RWPE2 (cell line): ENCODE measurements at regions not wholly inside any gene's neighbourhood (a gene's known extent, or its start where the extent isn't known, plus 50 kb on each side); places are given as distances from the start of the nearest gene placed in this dataset.

Experiments used
- ATAC-seq: fragments of 200-7000 bp; cut with Tn5 transposase; 3 replicates; pipeline ENCODE4 v1.9.1; 2021; ENCODE audit warnings: low read depth
- DNase-seq: peaks from one replicate; pipeline ENCODE4 v3.0.0-alpha.2; 2020; ENCODE audit warnings: low spot score
- H3K27ac ChIP-seq: fragments of 450-650 bp; 2 replicates; pipeline ENCODE4 v1.5.1; 2017; ENCODE audit warnings: mild to moderate bottlenecking; ENCODE audit not compliant: poor library complexity, severe bottlenecking
- H3K27me3 ChIP-seq: fragments of 250-450 bp; sonication (Bioruptor Pico); 2 replicates; pipeline ENCODE4 v1.5.1; 2021; ENCODE audit warnings: mild to moderate bottlenecking, moderate library complexity; ENCODE audit not compliant: insufficient read depth, poor library complexity, severe bottlenecking
- H3K36me3 ChIP-seq: fragments of 250-450 bp; sonication (Bioruptor Pico); 2 replicates; pipeline ENCODE4 v1.5.1; 2020; ENCODE audit warnings: low read depth, mild to moderate bottlenecking, moderate library complexity
- H3K4me1 ChIP-seq: fragments of 250-450 bp; sonication (Bioruptor Pico); 2 replicates; pipeline ENCODE4 v1.5.1; 2021; ENCODE audit warnings: mild to moderate bottlenecking, moderate library complexity; ENCODE audit not compliant: insufficient read depth, poor library complexity, severe bottlenecking
- H3K4me3 ChIP-seq: fragments of 250-450 bp; sonication (Bioruptor Pico); 2 replicates; pipeline ENCODE4 v1.5.1; 2021; ENCODE audit warnings: mild to moderate bottlenecking, moderate library complexity; ENCODE audit not compliant: severe bottlenecking
- H3K9me3 ChIP-seq: fragments of 250-450 bp; sonication (Bioruptor Pico); 2 replicates; pipeline ENCODE4 v1.5.1; 2021; ENCODE audit warnings: mild to moderate bottlenecking, moderate library complexity; ENCODE audit not compliant: severe bottlenecking
- TF ChIP-seq, protein P1 (sequence below): fragments of 450-650 bp; IDR thresholded peaks from one replicate; pipeline ENCODE4 v1.5.1; 2017; ENCODE audit warnings: mild to moderate bottlenecking, moderate library complexity; ENCODE audit not compliant: poor library complexity, severe bottlenecking

DNA sequence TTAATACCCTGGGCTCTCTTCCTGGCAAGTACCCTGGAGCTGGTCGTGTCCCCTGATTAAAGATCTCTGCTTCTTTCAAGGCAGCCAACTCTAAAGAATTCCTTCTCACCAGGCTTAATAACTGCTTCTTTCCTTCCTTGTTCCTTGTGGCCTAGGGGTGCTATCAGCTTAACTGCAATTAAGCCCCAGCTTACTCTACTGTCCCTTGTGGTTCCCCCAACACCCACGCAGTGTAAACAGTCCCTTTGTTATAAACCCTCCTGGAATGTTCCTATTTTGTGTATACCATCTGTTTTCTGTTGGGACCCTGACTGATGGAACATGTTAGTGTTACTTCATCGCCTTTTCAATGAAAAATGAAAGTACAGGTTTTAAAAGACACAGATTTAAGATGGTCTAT, 126.4 kb upstream of the KIRREL3 start:
- no peaks in the 10 kb centered on the region for H3K9me3 ChIP-seq
- ATAC-seq (no peak), DNase-seq (no peak)
- H3K27ac ChIP-seq: no peak overlapping the region
- no peaks in the 10 kb centered on the region for H3K36me3 ChIP-seq
- H3K4me3 ChIP-seq: no peak overlapping the region
- peaks cover 2% of the 10 kb centered on the region for H3K27me3 ChIP-seq
- no peaks in the 10 kb centered on the region for H3K4me1 ChIP-seq
- TF ChIP-seq, protein P1, sequence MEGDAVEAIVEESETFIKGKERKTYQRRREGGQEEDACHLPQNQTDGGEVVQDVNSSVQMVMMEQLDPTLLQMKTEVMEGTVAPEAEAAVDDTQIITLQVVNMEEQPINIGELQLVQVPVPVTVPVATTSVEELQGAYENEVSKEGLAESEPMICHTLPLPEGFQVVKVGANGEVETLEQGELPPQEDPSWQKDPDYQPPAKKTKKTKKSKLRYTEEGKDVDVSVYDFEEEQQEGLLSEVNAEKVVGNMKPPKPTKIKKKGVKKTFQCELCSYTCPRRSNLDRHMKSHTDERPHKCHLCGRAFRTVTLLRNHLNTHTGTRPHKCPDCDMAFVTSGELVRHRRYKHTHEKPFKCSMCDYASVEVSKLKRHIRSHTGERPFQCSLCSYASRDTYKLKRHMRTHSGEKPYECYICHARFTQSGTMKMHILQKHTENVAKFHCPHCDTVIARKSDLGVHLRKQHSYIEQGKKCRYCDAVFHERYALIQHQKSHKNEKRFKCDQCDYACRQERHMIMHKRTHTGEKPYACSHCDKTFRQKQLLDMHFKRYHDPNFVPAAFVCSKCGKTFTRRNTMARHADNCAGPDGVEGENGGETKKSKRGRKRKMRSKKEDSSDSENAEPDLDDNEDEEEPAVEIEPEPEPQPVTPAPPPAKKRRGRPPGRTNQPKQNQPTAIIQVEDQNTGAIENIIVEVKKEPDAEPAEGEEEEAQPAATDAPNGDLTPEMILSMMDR: no peak

DNA sequence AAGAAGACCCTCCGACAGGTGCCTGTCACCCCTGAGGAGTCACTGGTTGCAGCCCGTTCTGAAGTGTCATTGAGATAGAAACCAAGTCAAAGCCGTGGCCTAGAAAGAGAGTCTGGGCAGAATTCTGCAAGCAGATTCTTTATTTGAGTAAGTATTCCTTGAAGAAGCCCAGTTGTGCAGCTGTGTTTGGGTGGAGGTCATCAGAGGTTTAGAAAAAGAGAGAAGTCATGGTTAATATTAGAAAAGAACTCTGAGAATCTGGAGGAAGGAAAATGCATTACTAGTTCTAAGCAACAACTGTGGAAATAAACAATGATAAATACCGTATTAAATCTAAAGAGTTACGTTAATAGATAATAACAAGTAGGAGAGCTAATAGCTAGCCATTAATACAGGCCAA, 118.8 kb upstream of the KIRREL3 start:
- ATAC-seq: no peak
- Histone ChIP-seq H3K27me3 (peaks cover 2% of the 10 kb centered on the region), H3K9me3 (no peaks in the 10 kb centered on the region), H3K4me3 (no peak overlapping the region), H3K27ac (no peak overlapping the region), H3K4me1 (no peaks in the 10 kb centered on the region), H3K36me3 (no peaks in the 10 kb centered on the region)
- DNase-seq: no peak
- TF ChIP-seq, protein P1: no peak

DNA sequence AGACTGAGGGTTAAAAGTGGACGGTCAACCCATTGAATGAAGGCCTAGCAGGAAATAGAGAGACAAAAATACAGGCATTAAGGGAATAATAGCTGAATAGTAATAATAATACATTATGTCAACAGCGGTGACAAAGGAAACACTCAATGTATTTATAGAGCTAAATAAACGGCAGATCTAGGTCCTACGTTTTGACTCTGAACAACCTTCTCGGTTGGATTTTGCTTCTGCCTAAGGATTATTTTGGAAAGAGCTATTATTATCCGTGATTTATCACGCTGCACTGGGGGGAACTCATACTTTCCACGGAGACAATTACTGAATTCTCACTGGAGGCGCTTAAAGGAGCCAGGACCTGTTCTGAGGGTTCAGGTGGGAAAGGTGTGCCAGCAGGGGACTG, 118.2 kb upstream of the KIRREL3 start:
- H3K27ac ChIP-seq: no peak overlapping the region
- peaks cover 2% of the 10 kb centered on the region for H3K27me3 ChIP-seq
- no peaks in the 10 kb centered on the region for H3K36me3 ChIP-seq
- TF ChIP-seq, protein P1: no peak
- H3K4me3 ChIP-seq: no peak overlapping the region
- DNase-seq (no peak), ATAC-seq (no peak)
- no peaks in the 10 kb centered on the region for H3K9me3 ChIP-seq
- no peaks in the 10 kb centered on the region for H3K4me1 ChIP-seq

DNA sequence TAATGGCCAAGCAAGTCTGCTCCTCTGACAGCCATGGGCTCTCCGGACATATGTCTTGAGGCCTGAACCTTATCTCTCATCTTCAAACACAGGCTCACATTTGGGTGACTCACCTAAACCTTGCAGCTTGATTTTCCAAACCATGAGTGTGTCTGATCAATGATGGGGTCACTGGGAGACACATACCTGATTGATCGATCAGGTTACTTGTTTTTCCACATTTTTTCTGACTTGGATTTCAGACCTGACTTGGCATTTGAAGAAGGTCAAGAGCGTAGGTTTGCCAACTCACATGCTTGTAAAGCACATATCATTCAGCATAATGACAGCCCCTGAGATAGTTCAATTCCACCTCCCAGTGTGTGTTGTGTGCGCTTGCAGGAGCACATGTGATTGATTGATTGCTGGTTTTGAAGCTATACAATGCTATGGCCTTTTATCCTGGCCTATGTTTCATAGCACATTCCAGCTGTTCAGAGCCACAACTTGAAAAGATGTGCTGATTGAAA, 116.7 kb upstream of the KIRREL3 start:
- no peaks in the 10 kb centered on the region for H3K4me1 ChIP-seq
- TF ChIP-seq, protein P1: no peak
- no peaks in the 10 kb centered on the region for H3K9me3 ChIP-seq
- H3K27ac ChIP-seq: no peak overlapping the region
- H3K27me3 ChIP-seq: no peaks in the 10 kb centered on the region
- no peak for ATAC-seq
- no peaks in the 10 kb centered on the region for H3K36me3 ChIP-seq
- DNase-seq: no peak
- H3K4me3 ChIP-seq: no peak overlapping the region

DNA sequence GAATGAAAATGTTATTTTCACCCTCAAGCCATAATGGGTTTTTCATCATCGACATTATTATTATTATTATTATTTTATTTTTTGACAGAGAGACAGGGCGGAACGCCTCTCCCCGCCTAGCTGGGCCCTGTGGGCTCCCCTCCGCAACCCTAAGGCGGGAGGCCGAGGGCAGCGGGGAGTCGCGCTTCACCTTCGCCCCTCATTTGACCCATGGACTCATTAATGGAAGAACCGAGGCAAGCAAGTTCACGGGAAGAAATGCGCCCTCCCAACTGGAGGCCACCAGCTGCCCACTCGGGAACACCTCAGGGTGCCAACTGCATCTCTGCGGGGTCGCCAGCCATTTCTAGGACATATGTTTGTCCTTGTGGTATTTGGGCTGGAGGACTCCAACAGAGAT, 115.3 kb upstream of the KIRREL3 start:
- no peaks in the 10 kb centered on the region for H3K36me3 ChIP-seq
- no peak overlapping the region for H3K27ac ChIP-seq
- H3K27me3 ChIP-seq: no peaks in the 10 kb centered on the region
- ATAC-seq: no peak
- no peaks in the 10 kb centered on the region for H3K4me1 ChIP-seq
- no peak for DNase-seq
- TF ChIP-seq, protein P1: no peak
- no peak overlapping the region for H3K4me3 ChIP-seq
- no peaks in the 10 kb centered on the region for H3K9me3 ChIP-seq
